GM12874 (cell line): ENCODE measurements at regions not wholly inside any gene's neighbourhood (a gene's known extent, or its start where the extent isn't known, plus 50 kb on each side); places are given as distances from the start of the nearest gene placed in this dataset.

Experiments
- TF ChIP-seq, protein P1 (sequence below): IDR thresholded peaks from 2 replicates; pipeline ENCODE4 v1.5.1; 2011; ENCODE audit warnings: low read depth, mild to moderate bottlenecking, control low read depth, low read length, moderate library complexity; ENCODE audit not compliant: insufficient read depth

- TF ChIP-seq, protein P1, sequence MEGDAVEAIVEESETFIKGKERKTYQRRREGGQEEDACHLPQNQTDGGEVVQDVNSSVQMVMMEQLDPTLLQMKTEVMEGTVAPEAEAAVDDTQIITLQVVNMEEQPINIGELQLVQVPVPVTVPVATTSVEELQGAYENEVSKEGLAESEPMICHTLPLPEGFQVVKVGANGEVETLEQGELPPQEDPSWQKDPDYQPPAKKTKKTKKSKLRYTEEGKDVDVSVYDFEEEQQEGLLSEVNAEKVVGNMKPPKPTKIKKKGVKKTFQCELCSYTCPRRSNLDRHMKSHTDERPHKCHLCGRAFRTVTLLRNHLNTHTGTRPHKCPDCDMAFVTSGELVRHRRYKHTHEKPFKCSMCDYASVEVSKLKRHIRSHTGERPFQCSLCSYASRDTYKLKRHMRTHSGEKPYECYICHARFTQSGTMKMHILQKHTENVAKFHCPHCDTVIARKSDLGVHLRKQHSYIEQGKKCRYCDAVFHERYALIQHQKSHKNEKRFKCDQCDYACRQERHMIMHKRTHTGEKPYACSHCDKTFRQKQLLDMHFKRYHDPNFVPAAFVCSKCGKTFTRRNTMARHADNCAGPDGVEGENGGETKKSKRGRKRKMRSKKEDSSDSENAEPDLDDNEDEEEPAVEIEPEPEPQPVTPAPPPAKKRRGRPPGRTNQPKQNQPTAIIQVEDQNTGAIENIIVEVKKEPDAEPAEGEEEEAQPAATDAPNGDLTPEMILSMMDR, result no peak
Observed at GRCh38 chr4:123017636-123018395, 95.4 kb upstream of the NUDT6 start.

DNA sequence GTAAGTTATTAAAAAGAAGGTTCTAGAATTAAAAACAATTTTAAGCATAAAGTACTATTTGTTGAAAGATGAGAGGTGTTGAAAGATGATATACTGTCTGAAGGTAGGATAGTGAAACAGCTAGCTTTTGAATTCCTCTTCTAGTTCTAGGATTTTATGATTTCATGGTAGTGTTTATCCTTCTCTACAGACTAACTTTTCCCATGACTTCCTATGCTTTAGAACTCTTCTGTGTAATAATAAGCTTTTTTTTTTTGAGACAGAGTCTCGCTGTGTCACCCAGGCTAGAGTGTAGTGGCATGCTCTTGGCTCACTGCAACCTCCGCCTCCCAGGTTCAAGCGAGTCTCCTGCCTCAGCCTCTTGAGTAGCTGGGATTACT is 96.0 kb upstream of the NUDT6 start:
- TF ChIP-seq, protein P1, result no peak

DNA sequence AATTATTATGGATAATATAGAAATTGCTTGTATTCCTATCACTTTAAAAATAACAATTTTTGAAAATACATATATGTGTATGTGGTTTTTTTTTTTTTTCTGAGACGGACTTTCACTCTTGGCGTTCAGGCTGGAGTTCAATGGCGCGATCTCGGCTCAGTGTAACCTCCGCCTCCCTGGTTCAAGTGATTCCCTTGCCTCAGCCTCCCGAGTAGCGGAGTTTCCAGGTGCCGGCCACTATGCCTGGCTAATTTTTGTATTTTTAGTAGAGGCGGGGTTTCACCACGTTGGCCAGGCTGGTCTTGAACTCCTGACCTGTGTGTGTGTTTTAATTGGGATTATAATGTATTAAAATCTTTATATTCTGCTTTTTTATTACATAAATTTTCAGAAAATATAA is 97.9 kb upstream of the NUDT6 start:
- TF ChIP-seq, protein P1, result no peak

DNA sequence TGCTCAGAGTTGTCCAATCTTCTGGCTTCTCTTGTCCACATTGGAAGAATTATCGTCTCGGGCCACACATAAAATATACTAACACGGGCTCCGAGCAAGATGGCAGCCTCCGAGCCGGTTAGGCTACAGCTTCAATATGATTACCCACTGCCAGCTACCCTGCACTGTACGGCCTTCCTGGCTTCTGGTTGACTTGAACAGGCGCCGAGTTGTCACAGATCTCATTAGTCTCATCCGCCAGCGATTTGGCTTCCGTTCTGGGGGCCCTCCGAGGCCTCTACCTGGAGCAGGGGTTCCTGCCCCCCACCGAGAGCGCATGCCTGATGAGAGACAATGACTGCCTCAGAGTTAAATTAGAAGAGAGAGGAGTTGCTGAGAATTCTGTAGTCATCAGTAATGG is 101.2 kb upstream of the NUDT6 start:
- TF ChIP-seq, protein P1, result no peak

DNA sequence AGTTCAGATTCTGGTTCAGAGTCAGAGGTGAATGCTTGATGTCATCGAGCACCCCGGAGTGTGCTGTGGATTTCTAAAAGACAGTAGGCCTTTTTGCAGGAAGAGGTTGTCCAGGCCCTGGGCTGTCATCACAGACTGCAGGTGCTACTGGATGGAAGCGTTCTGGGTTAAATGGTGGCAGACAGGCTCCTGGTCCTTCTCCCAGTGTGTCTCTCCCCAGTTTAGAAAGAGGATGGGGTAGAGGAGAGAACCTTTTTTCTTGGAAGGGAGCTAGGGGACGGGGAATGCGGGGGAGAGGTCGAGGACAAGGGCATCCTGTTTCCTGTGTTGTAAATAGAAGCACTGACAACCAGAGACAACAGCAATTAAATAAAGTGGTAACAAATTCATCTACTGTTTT is 102.3 kb upstream of the NUDT6 start:
- TF ChIP-seq, protein P1, result no peak

GRCh38 chr4:123025398-123025797 is 103.0 kb upstream of the NUDT6 start:
- TF ChIP-seq, protein P1, result no peak

DNA sequence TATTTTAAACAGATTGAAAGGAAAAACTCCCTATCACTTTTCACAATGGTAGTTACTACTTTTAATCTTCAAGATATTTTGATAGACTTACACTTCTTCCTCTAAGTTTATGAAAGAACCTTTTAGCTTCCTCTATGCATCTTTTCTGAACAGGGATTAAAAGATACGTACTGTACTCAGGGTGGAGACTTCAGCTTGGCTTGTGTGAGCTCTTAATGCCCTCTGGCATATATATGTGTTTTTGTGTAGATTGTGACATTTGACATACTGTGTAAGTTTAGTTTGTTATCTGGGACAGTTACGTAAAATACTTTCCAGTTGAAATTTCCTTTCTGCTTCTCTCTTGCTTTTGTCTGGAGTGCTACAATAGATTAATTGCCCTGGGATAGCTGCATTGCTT is 109.3 kb upstream of the NUDT6 start:
- TF ChIP-seq, protein P1, result no peak
